Upper lobe of right lung (tissue), 1 donor: ENCODE measurements at regions not wholly inside any gene's neighbourhood (a gene's known extent, or its start where the extent isn't known, plus 50 kb on each side); places are given as distances from the start of the nearest gene placed in this dataset.

ENCODE experiments used
- ATAC-seq: fragments of 200-7000 bp; cut with Tn5 transposase; one replicate; pipeline ENCODE4 v1.9.1; 2020; ENCODE audit warnings: mild to moderate bottlenecking, moderate library complexity
- DNase-seq: peaks from one replicate; pipeline ENCODE4 v3.0.0-alpha.2; 2020
- H3K27ac ChIP-seq: fragments of 200-600 bp; one replicate; pipeline ENCODE4 v1.8.0; 2022
- H3K27me3 ChIP-seq: fragments of 200-600 bp; one replicate; pipeline ENCODE4 v1.8.0; 2022; ENCODE audit warnings: mild to moderate bottlenecking
- H3K36me3 ChIP-seq: fragments of 200-600 bp; one replicate; pipeline ENCODE4 v1.8.0; 2022
- H3K4me1 ChIP-seq: fragments of 200-600 bp; one replicate; pipeline ENCODE4 v1.8.0; 2022
- H3K4me3 ChIP-seq: fragments of 200-600 bp; one replicate; pipeline ENCODE4 v1.8.0; 2022; ENCODE audit warnings: mild to moderate bottlenecking
- H3K9me3 ChIP-seq: fragments of 200-600 bp; one replicate; pipeline ENCODE4 v1.8.0; 2022
- CTCF ChIP-seq: fragments of 200-600 bp; IDR thresholded peaks from one replicate; pipeline ENCODE4 v1.8.0; 2022; ENCODE audit warnings: antibody characterized with exemption
- intact Hi-C: fragments of 100-400 bp; cut with DNase I; formaldehyde crosslinking; loops from one replicate; pipeline ENCODE4 v1.11.0; 2022
- donor health status: DM: no; HTN: yes; CAD: no; lungs with severe emphysema.

- ATAC-seq, result no peak
- no peaks in the 10 kb centered on the region for H3K27me3 ChIP-seq
- no peak overlapping the region for H3K4me3 ChIP-seq
- H3K36me3 ChIP-seq, result no peaks in the 10 kb centered on the region
- TF ChIP-seq CTCF, result no peak
- no peaks in the 10 kb centered on the region for H3K4me1 ChIP-seq
- H3K9me3 ChIP-seq, result no peaks in the 10 kb centered on the region
- no peak for DNase-seq
- H3K27ac ChIP-seq, result no peak overlapping the region
- intact Hi-C loops, result no loop called here
These were observed 599.5 kb upstream of the KCNMB2 start for GRCh38 chr3:177936721-177937120.

GRCh38 chr3:177942911-177943310 lies 593.3 kb upstream of the KCNMB2 start:
- no peak overlapping the region for H3K27ac ChIP-seq
- ATAC-seq (no peak), DNase-seq (no peak)
- TF ChIP-seq CTCF, result no peak
- H3K9me3 ChIP-seq, result no peaks in the 10 kb centered on the region
- peaks cover 9% of the 10 kb centered on the region for H3K4me1 ChIP-seq
- no peaks in the 10 kb centered on the region for H3K36me3 ChIP-seq
- no peak overlapping the region for H3K4me3 ChIP-seq
- intact Hi-C loops, result no loop called here
- no peaks in the 10 kb centered on the region for H3K27me3 ChIP-seq

GRCh38 chr3:177944228-177944661 lies 592.0 kb upstream of the KCNMB2 start:
- peak; percentile 21 for ATAC-seq

GRCh38 chr3:177946048-177946447 lies 590.2 kb upstream of the KCNMB2 start:
- Histone ChIP-seq H3K4me1 (peaks cover 9% of the 10 kb centered on the region), H3K9me3 (no peaks in the 10 kb centered on the region), H3K27ac (no peak overlapping the region), H3K27me3 (no peaks in the 10 kb centered on the region), H3K36me3 (no peaks in the 10 kb centered on the region), H3K4me3 (no peak overlapping the region)
- TF ChIP-seq CTCF, result no peak
- intact Hi-C loops, result no loop called here
- ATAC-seq, result no peak
- no peak for DNase-seq

More at GRCh38 chr3:177944228-177944661, 592.0 kb upstream of the KCNMB2 start:
- H3K4me3 ChIP-seq, result no peak overlapping the region
- DNase-seq, result no peak
- intact Hi-C loops, result no loop called here
- no peak overlapping the region for H3K27ac ChIP-seq
- no peaks in the 10 kb centered on the region for H3K36me3 ChIP-seq
- no peak for TF ChIP-seq CTCF
- H3K9me3 ChIP-seq, result no peaks in the 10 kb centered on the region
- no peaks in the 10 kb centered on the region for H3K27me3 ChIP-seq
- peaks cover 9% of the 10 kb centered on the region for H3K4me1 ChIP-seq

- Histone ChIP-seq H3K4me3 (no peak overlapping the region), H3K36me3 (no peaks in the 10 kb centered on the region), H3K27me3 (no peaks in the 10 kb centered on the region), H3K4me1 (peaks cover 9% of the 10 kb centered on the region), H3K27ac (no peak overlapping the region), H3K9me3 (no peaks in the 10 kb centered on the region)
- ATAC-seq (no peak), DNase-seq (no peak)
- TF ChIP-seq CTCF, result no peak
- intact Hi-C loops, result no loop called here
These were observed 589.7 kb upstream of the KCNMB2 start for GRCh38 chr3:177946497-177946896.

GRCh38 chr3:177946936-177947335 lies 589.3 kb upstream of the KCNMB2 start:
- intact Hi-C loops, result no loop called here
- ATAC-seq, result no peak
- DNase-seq, result no peak
- Histone ChIP-seq H3K4me1 (peaks cover 9% of the 10 kb centered on the region), H3K4me3 (no peak overlapping the region), H3K36me3 (no peaks in the 10 kb centered on the region), H3K27me3 (no peaks in the 10 kb centered on the region), H3K9me3 (no peaks in the 10 kb centered on the region), H3K27ac (no peak overlapping the region)
- no peak for TF ChIP-seq CTCF
